ENCODE measurements at regions not wholly inside any gene's neighbourhood (a gene's known extent, or its start where the extent isn't known, plus 50 kb on each side); places are given as distances from the start of the nearest gene placed in this dataset.

DNA sequence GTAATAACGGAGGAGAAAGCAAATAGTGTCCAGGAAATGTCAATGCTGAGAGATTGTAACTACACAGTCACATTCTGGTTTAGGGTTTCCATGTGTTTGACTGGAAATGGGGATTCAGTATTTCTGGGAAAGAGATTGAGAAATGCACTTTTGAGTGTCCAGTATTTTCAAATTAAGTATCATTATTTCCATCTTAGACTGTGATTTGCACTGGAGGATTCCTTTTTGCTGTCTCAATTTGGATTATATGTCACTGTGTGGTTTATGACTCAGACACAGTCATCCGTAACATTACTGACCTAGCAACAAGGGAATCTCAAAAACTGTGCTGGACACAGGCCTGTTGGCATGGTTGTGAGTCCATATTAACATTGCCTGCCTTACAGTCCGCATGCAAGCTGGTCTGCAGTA lies 681.4 kb downstream of the CDH11 start:
- TF ChIP-seq, protein P1, sequence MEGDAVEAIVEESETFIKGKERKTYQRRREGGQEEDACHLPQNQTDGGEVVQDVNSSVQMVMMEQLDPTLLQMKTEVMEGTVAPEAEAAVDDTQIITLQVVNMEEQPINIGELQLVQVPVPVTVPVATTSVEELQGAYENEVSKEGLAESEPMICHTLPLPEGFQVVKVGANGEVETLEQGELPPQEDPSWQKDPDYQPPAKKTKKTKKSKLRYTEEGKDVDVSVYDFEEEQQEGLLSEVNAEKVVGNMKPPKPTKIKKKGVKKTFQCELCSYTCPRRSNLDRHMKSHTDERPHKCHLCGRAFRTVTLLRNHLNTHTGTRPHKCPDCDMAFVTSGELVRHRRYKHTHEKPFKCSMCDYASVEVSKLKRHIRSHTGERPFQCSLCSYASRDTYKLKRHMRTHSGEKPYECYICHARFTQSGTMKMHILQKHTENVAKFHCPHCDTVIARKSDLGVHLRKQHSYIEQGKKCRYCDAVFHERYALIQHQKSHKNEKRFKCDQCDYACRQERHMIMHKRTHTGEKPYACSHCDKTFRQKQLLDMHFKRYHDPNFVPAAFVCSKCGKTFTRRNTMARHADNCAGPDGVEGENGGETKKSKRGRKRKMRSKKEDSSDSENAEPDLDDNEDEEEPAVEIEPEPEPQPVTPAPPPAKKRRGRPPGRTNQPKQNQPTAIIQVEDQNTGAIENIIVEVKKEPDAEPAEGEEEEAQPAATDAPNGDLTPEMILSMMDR (IDR thresholded peaks at IDR 0.05; ENCODE audit: low read length): no peak
- no peak for TF ChIP-seq EZH2 (optimal IDR thresholded peaks at IDR 0.05; ENCODE audit: low read depth, low read length)
